ENCODE measurements at regions not wholly inside any gene's neighbourhood (a gene's known extent, or its start where the extent isn't known, plus 50 kb on each side); places are given as distances from the start of the nearest gene placed in this dataset.

- intact Hi-C loops (cut with micrococcal nuclease): no loop called here
- Histone ChIP-seq H3K27ac (ENCODE audit: low read depth, low read length) (no peak overlapping the region), H3K4me1 (ENCODE audit: control insufficient read depth in 2 of 2, insufficient read depth in 2 of 2, low read length in 2 of 2) (no peaks in the 10 kb centered on the region), H3K9me3 (ENCODE audit: control insufficient read depth in 2 of 3, low read length in 3 of 3) (no peaks in the 10 kb centered on the region), H3K36me3 (ENCODE audit: control insufficient read depth in 2 of 3, insufficient read depth in 3 of 3, low read length in 3 of 3) (no peaks in the 10 kb centered on the region), H3K4me3 (ENCODE audit: low read length) (no peak overlapping the region), H3K27me3 (ENCODE audit: control insufficient read depth in 2 of 2, insufficient read depth in 2 of 2, low read length in 2 of 2) (no peaks in the 10 kb centered on the region)
- ATAC-seq (no peak), DNase-seq (no peak)
- CTCF ChIA-PET: no interaction called here
- Mint-ChIP-seq H3K27me3 (peaks cover 0 to 3% (median 0%) of the 10 kb centered on the region in 5 donors), H3K9me3 (no peaks in the 10 kb centered on the region), H3K4me1 (peaks cover 0 to 2% (median 0%) of the 10 kb centered on the region in 7 donors), H3K27ac (no peak overlapping the region), H3K4me3 (no peak overlapping the region), H3K36me3 (no peaks in the 10 kb centered on the region)
- POLR2A ChIA-PET: no interaction called here
These were observed 60.2 kb upstream of the RPS6KA2 start for GRCh38 chr6:166687070-166687878.

- no peak for DNase-seq
- no peaks in the 10 kb centered on the region for H3K27me3 ChIP-seq (ENCODE audit: control insufficient read depth in 2 of 2, insufficient read depth in 2 of 2, low read length in 2 of 2)
- ChIA-PET CTCF (no interaction called here), POLR2A (no interaction called here)
- no peaks in the 10 kb centered on the region for H3K36me3 Mint-ChIP-seq
- no peak overlapping the region for H3K4me3 Mint-ChIP-seq
- H3K27me3 Mint-ChIP-seq: peaks cover 0 to 3% (median 0%) of the 10 kb centered on the region in 5 donors
- no peaks in the 10 kb centered on the region for H3K4me1 ChIP-seq (ENCODE audit: control insufficient read depth in 2 of 2, insufficient read depth in 2 of 2, low read length in 2 of 2)
- H3K4me1 Mint-ChIP-seq: no peaks in the 10 kb centered on the region
- no peak overlapping the region for H3K27ac Mint-ChIP-seq
- no peak overlapping the region for H3K27ac ChIP-seq (ENCODE audit: low read depth, low read length)
- no peak overlapping the region for H3K4me3 ChIP-seq (ENCODE audit: low read length)
- intact Hi-C loops (cut with micrococcal nuclease): no loop called here
- H3K9me3 Mint-ChIP-seq: no peaks in the 10 kb centered on the region
- H3K9me3 ChIP-seq (ENCODE audit: control insufficient read depth in 2 of 3, low read length in 3 of 3): no peaks in the 10 kb centered on the region
- no peaks in the 10 kb centered on the region for H3K36me3 ChIP-seq (ENCODE audit: control insufficient read depth in 2 of 3, insufficient read depth in 3 of 3, low read length in 3 of 3)
- ATAC-seq: no peak
These were observed 59.3 kb upstream of the RPS6KA2 start for GRCh38 chr6:166686317-166686716.

DNA sequence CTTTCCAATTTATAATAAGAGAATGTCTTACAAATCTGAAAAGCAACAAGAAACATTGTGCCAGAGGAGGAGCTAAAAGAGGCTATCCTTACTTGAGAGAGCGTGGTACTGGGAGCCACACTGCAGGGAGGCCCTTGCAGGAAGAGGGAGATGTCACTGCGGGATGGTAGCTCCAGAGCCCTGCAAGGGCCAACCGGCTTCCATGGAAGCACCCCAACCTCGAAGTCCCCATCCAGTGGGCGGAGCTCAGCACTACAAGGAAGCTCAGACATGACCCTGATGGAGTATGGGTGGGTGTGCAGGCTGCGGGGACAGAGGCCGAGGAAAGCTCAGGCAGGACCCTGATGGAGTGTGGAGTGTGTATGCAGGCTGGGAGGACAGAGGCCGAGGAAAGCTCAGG is 57.8 kb upstream of the RPS6KA2 start:
- Histone ChIP-seq H3K4me3 (ENCODE audit: low read length) (no peak overlapping the region), H3K27ac (ENCODE audit: low read depth, low read length) (no peak overlapping the region), H3K27me3 (ENCODE audit: control insufficient read depth in 2 of 2, insufficient read depth in 2 of 2, low read length in 2 of 2) (no peaks in the 10 kb centered on the region), H3K4me1 (ENCODE audit: control insufficient read depth in 2 of 2, insufficient read depth in 2 of 2, low read length in 2 of 2) (no peaks in the 10 kb centered on the region), H3K9me3 (ENCODE audit: control insufficient read depth in 2 of 3, low read length in 3 of 3) (no peaks in the 10 kb centered on the region), H3K36me3 (ENCODE audit: control insufficient read depth in 2 of 3, insufficient read depth in 3 of 3, low read length in 3 of 3) (no peaks in the 10 kb centered on the region)
- ChIA-PET POLR2A (interaction anchor here (0.8 kb wide), 1 partner anchor 59 kb away, joined by 6 read pairs; no protein-coding TSS in a partner anchor), CTCF (no interaction called here)
- H3K9me3 Mint-ChIP-seq: peaks cover 0 to 3% (median 0%) of the 10 kb centered on the region in 11 donors
- H3K4me1 Mint-ChIP-seq: no peaks in the 10 kb centered on the region
- no peak overlapping the region for H3K27ac Mint-ChIP-seq
- ATAC-seq (no peak), DNase-seq (no peak)
- no peak overlapping the region for H3K4me3 Mint-ChIP-seq
- intact Hi-C loops (cut with micrococcal nuclease): no loop called here
- no peaks in the 10 kb centered on the region for H3K36me3 Mint-ChIP-seq
- peaks cover 0 to 3% (median 0%) of the 10 kb centered on the region in 5 donors for H3K27me3 Mint-ChIP-seq

GRCh38 chr6:166684170-166684569 is 57.1 kb upstream of the RPS6KA2 start:
- H3K4me3 Mint-ChIP-seq: no peak overlapping the region
- H3K9me3 Mint-ChIP-seq: peaks cover 0 to 3% (median 0%) of the 10 kb centered on the region in 11 donors
- H3K27ac Mint-ChIP-seq: no peak overlapping the region
- H3K4me3 ChIP-seq (ENCODE audit: low read length): no peak overlapping the region
- H3K9me3 ChIP-seq (ENCODE audit: control insufficient read depth in 2 of 3, low read length in 3 of 3): no peaks in the 10 kb centered on the region
- DNase-seq (no peak), ATAC-seq (no peak)
- intact Hi-C loops (cut with micrococcal nuclease): no loop called here
- H3K36me3 ChIP-seq (ENCODE audit: control insufficient read depth in 2 of 3, insufficient read depth in 3 of 3, low read length in 3 of 3): no peaks in the 10 kb centered on the region
- H3K4me1 ChIP-seq (ENCODE audit: control insufficient read depth in 2 of 2, insufficient read depth in 2 of 2, low read length in 2 of 2): no peaks in the 10 kb centered on the region
- peaks cover 0 to 3% (median 0%) of the 10 kb centered on the region in 5 donors for H3K27me3 Mint-ChIP-seq
- no peaks in the 10 kb centered on the region for H3K36me3 Mint-ChIP-seq
- POLR2A ChIA-PET: no interaction called here
- CTCF ChIA-PET: no interaction called here
- H3K27me3 ChIP-seq (ENCODE audit: control insufficient read depth in 2 of 2, insufficient read depth in 2 of 2, low read length in 2 of 2): no peaks in the 10 kb centered on the region
- H3K4me1 Mint-ChIP-seq: no peaks in the 10 kb centered on the region
- no peak overlapping the region for H3K27ac ChIP-seq (ENCODE audit: low read depth, low read length)

GRCh38 chr6:166683477-166683876 is 56.4 kb upstream of the RPS6KA2 start:
- ATAC-seq (no peak), DNase-seq (no peak)
- POLR2A ChIA-PET: no interaction called here
- intact Hi-C loops (cut with micrococcal nuclease): no loop called here
- Mint-ChIP-seq H3K36me3 (no peaks in the 10 kb centered on the region), H3K4me1 (no peaks in the 10 kb centered on the region), H3K9me3 (peaks cover 0 to 3% (median 0%) of the 10 kb centered on the region in 11 donors), H3K4me3 (no peak overlapping the region), H3K27me3 (peaks cover 0 to 3% (median 0%) of the 10 kb centered on the region in 5 donors), H3K27ac (no peak overlapping the region)
- Histone ChIP-seq H3K4me1 (ENCODE audit: control insufficient read depth in 2 of 2, insufficient read depth in 2 of 2, low read length in 2 of 2) (no peaks in the 10 kb centered on the region), H3K27me3 (ENCODE audit: control insufficient read depth in 2 of 2, insufficient read depth in 2 of 2, low read length in 2 of 2) (no peaks in the 10 kb centered on the region), H3K9me3 (ENCODE audit: control insufficient read depth in 2 of 3, low read length in 3 of 3) (no peaks in the 10 kb centered on the region), H3K36me3 (ENCODE audit: control insufficient read depth in 2 of 3, insufficient read depth in 3 of 3, low read length in 3 of 3) (no peaks in the 10 kb centered on the region), H3K27ac (ENCODE audit: low read depth, low read length) (no peak overlapping the region), H3K4me3 (ENCODE audit: low read length) (no peak overlapping the region)
- CTCF ChIA-PET: no interaction called here

DNA sequence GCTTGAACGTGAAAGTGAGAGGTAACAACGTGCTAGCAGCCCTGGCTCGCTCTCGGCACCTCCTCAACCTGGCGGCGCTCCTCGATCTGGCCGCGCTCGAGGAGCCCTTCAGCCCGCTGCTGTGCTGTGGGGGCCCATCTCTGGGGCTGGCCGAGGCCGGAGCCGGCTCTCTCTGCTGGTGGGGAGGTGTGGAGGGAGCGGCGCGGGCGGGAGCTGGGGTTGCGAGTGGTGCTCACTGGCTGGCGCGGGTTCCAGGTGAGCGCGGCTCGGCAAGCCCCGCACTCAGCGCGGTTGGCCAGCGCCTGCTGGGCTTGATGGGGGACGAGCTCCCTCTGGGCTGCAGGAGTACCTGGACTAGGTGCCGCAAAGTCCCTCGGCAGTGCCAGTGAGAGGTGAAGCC is 52.5 kb upstream of the RPS6KA2 start:
- Histone ChIP-seq H3K4me1 (ENCODE audit: control insufficient read depth in 2 of 2, insufficient read depth in 2 of 2, low read length in 2 of 2) (no peaks in the 10 kb centered on the region), H3K27me3 (ENCODE audit: control insufficient read depth in 2 of 2, insufficient read depth in 2 of 2, low read length in 2 of 2) (no peaks in the 10 kb centered on the region), H3K9me3 (ENCODE audit: control insufficient read depth in 2 of 3, low read length in 3 of 3) (no peaks in the 10 kb centered on the region), H3K27ac (ENCODE audit: low read depth, low read length) (no peak overlapping the region), H3K36me3 (ENCODE audit: control insufficient read depth in 2 of 3, insufficient read depth in 3 of 3, low read length in 3 of 3) (no peaks in the 10 kb centered on the region), H3K4me3 (ENCODE audit: low read length) (no peak overlapping the region)
- DNase-seq: no peak
- POLR2A ChIA-PET: no interaction called here
- CTCF ChIA-PET: no interaction called here
- no peak for ATAC-seq
- Mint-ChIP-seq H3K4me3 (no peak overlapping the region), H3K4me1 (peaks cover 0 to 5% (median 0%) of the 10 kb centered on the region in 7 donors), H3K36me3 (no peaks in the 10 kb centered on the region), H3K27ac (no peak overlapping the region), H3K9me3 (peaks cover 0 to 3% (median 0%) of the 10 kb centered on the region in 11 donors), H3K27me3 (peaks cover 0 to 12% (median 0%) of the 10 kb centered on the region in 5 donors)
- intact Hi-C loops (cut with micrococcal nuclease): no loop called here

- CTCF ChIA-PET: no interaction called here
These were observed 51.4 kb upstream of the RPS6KA2 start for GRCh38 chr6:166678426-166678825.

More at GRCh38 chr6:166678426-166678825, 51.4 kb upstream of the RPS6KA2 start:
- H3K4me1 Mint-ChIP-seq: peaks cover 0 to 12% (median 5%) of the 10 kb centered on the region in 7 donors
- Histone ChIP-seq H3K4me1 (ENCODE audit: control insufficient read depth in 2 of 2, insufficient read depth in 2 of 2, low read length in 2 of 2) (no peaks in the 10 kb centered on the region), H3K27me3 (ENCODE audit: control insufficient read depth in 2 of 2, insufficient read depth in 2 of 2, low read length in 2 of 2) (no peaks in the 10 kb centered on the region), H3K27ac (ENCODE audit: low read depth, low read length) (no peak overlapping the region), H3K4me3 (ENCODE audit: low read length) (no peak overlapping the region), H3K9me3 (ENCODE audit: control insufficient read depth in 2 of 3, low read length in 3 of 3) (no peaks in the 10 kb centered on the region), H3K36me3 (ENCODE audit: control insufficient read depth in 2 of 3, insufficient read depth in 3 of 3, low read length in 3 of 3) (no peaks in the 10 kb centered on the region)
- ATAC-seq (no peak), DNase-seq (no peak)
- peaks cover 0 to 3% (median 0%) of the 10 kb centered on the region in 11 donors for H3K9me3 Mint-ChIP-seq
- POLR2A ChIA-PET: no interaction called here
- H3K27me3 Mint-ChIP-seq: peaks cover 0 to 19% (median 6%) of the 10 kb centered on the region in 5 donors
- intact Hi-C loops (cut with micrococcal nuclease): no loop called here
- H3K27ac Mint-ChIP-seq: no peak overlapping the region
- no peak overlapping the region for H3K4me3 Mint-ChIP-seq
- H3K36me3 Mint-ChIP-seq: no peaks in the 10 kb centered on the region
